Endothelial cell of umbilical vein (primary cell): ENCODE measurements at regions not wholly inside any gene's neighbourhood (a gene's known extent, or its start where the extent isn't known, plus 50 kb on each side); places are given as distances from the start of the nearest gene placed in this dataset.

ENCODE experiments used
- BruUV-seq: library from RNA; stranded (reverse); fragments of 400-500 nt; replicated peaks from 2 replicates; lab custom pipeline; 2021; lab: Mats Ljungman, UMichigan
- CTCF ChIA-PET: fragments of 300-600, 350-600 bp; sonication (Branson Sonifier 250); formaldehyde crosslinking; loops from one replicate; lab custom pipeline; 2021; ENCODE audit warnings: antibody characterized with exemption, inconsistent platforms; lab: Charles Lee
- POLR2A ChIA-PET: fragments of 300-600, 350-600 bp; sonication (Branson Sonifier 250); formaldehyde crosslinking; loops from one replicate; lab custom pipeline; 2021; ENCODE audit warnings: antibody characterized with exemption, inconsistent platforms; lab: Charles Lee
- DNase-seq: peaks from one replicate; pipeline ENCODE4 v3.0.0-alpha.2; 2011; ENCODE audit warnings: low read depth, low spot score
- FAIRE-seq: peaks from 2 replicates; lab custom pipeline; 2011; peaks lifted over from hg19 to GRCh38; lab: Jason Lieb, UNC
- H2AFZ ChIP-seq: 2 replicates; pipeline ENCODE4 v1.6.0; 2012; ENCODE audit warnings: low read depth, low read length, control low read depth, inconsistent platforms
- H3K27ac ChIP-seq: 2 replicates; pipeline ENCODE4 v1.5.1; 2011; ENCODE audit warnings: low read depth, mild to moderate bottlenecking, control low read depth, low read length, moderate library complexity; ENCODE audit not compliant: insufficient read depth
- H3K27me3 ChIP-seq, 2 experiments: 2 replicates each; pipeline versions ENCODE4 v1.6.0 to v1.6.1; 2011; ENCODE audit warnings: low read length in 2 of 2, mixed read lengths in 1 of 2; ENCODE audit not compliant: control insufficient read depth in 2 of 2, insufficient read depth in 2 of 2
- H3K36me3 ChIP-seq, 2 experiments: 2 replicates in 1 of 2; 3 replicates in 1 of 2; pipeline ENCODE4 v1.5.1; 2011; ENCODE audit warnings: low read length in 2 of 2, mild to moderate bottlenecking in 1 of 2, moderate library complexity in 1 of 2; ENCODE audit not compliant: control insufficient read depth in 2 of 2, insufficient read depth in 2 of 2; ENCODE audit errors: extremely low read depth in 1 of 2
- H3K4me1 ChIP-seq: 3 replicates; pipeline ENCODE4 v1.5.1; 2011; ENCODE audit warnings: mild to moderate bottlenecking, low read length; ENCODE audit not compliant: control insufficient read depth, insufficient read depth; ENCODE audit errors: extremely low read depth
- H3K4me2 ChIP-seq: 2 replicates; pipeline ENCODE4 v1.6.1; 2011; ENCODE audit warnings: low read length, control low read depth, mixed read lengths; ENCODE audit not compliant: insufficient read depth
- H3K4me3 ChIP-seq, 3 experiments: fragments of 200-600 bp in 1 of 3; sonication (generic), shearing (Covaris generic) in 1 of 3; replicated peaks in 1 of 3; 2 replicates each; pipeline ENCODE4 v1.5.1; 2011 to 2016; ENCODE audit warnings: control low read depth in 3 of 3, low read length in 3 of 3, mild to moderate bottlenecking in 2 of 3, inconsistent platforms in 1 of 3, low read depth in 1 of 3, moderate library complexity in 1 of 3; ENCODE audit not compliant: insufficient read depth in 1 of 3
- H3K79me2 ChIP-seq: 2 replicates; pipeline ENCODE4 v1.6.0; 2012; ENCODE audit warnings: low read length, inconsistent platforms; ENCODE audit not compliant: control insufficient read depth, insufficient read depth
- H3K9ac ChIP-seq: replicated peaks from 2 replicates; pipeline ENCODE3; 2011; ENCODE audit warnings: low read length, control low read depth; ENCODE audit not compliant: insufficient read depth; ENCODE audit errors: extremely low read depth
- H3K9me1 ChIP-seq: replicated peaks from 3 replicates; pipeline ENCODE4 v1.6.0; 2011; ENCODE audit warnings: mild to moderate bottlenecking, low read length; ENCODE audit not compliant: control insufficient read depth, insufficient read depth; ENCODE audit errors: extremely low read depth
- H3K9me3 ChIP-seq: replicated peaks from 2 replicates; pipeline ENCODE4 v1.5.1; 2012; ENCODE audit warnings: low read length, inconsistent platforms; ENCODE audit not compliant: control insufficient read depth, insufficient read depth
- H4K20me1 ChIP-seq: replicated peaks from 2 replicates; pipeline ENCODE3; 2011; ENCODE audit warnings: mild to moderate bottlenecking, low read length; ENCODE audit not compliant: control insufficient read depth, insufficient read depth; ENCODE audit errors: extremely low read depth
- EZH2 ChIP-seq: IDR thresholded peaks from 2 replicates; pipeline ENCODE4 v1.6.1; 2012; ENCODE audit warnings: borderline replicate concordance, low read depth, mild to moderate bottlenecking, moderate library complexity, low read length, inconsistent platforms; ENCODE audit not compliant: severe bottlenecking
- FOS ChIP-seq: IDR thresholded peaks from 2 replicates; pipeline ENCODE4 v1.6.1; 2011; ENCODE audit warnings: mild to moderate bottlenecking, low read length, moderate library complexity, borderline replicate concordance; ENCODE audit not compliant: insufficient read depth
- GATA2 ChIP-seq: IDR thresholded peaks from 2 replicates; pipeline ENCODE4 v1.7.0; 2011; ENCODE audit warnings: low read depth, mild to moderate bottlenecking, moderate library complexity, mixed read lengths, low read length; ENCODE audit not compliant: insufficient read length, insufficient read depth
- JUN ChIP-seq: IDR thresholded peaks from 2 replicates; pipeline ENCODE4 v1.6.1; 2011; ENCODE audit warnings: borderline replicate concordance, low read depth; ENCODE audit not compliant: insufficient read length, insufficient read depth
- MYC ChIP-seq: IDR thresholded peaks from one replicate; pipeline ENCODE4 v1.6.1; 2011; ENCODE audit warnings: mild to moderate bottlenecking, low read depth, low read length
- POLR2A ChIP-seq: IDR thresholded peaks from 2 replicates; pipeline ENCODE4 v1.6.1; 2012; ENCODE audit warnings: low read depth, mild to moderate bottlenecking, control low read depth, low read length
- POLR2AphosphoS5 ChIP-seq: IDR thresholded peaks from 2 replicates; pipeline ENCODE4 v1.6.1; 2012; ENCODE audit warnings: low read depth, mild to moderate bottlenecking, control low read depth, low read length, moderate library complexity; ENCODE audit not compliant: insufficient read depth
- dilution Hi-C: fragments of 300-500 bp; cut with MboI; formaldehyde crosslinking; loops from one replicate; pipeline ENCODE4 v1.15.0; 2019; ENCODE audit warnings: low sequenced_read_pairs; ENCODE audit not compliant: extremely low pct_ligation_motif_present
- intact Hi-C: fragments of 100-400 bp; cut with micrococcal nuclease; formaldehyde crosslinking; loops from one replicate; pipeline ENCODE4 v1.10.0; 2022
- TF ChIP-seq, protein P1 (sequence below): IDR thresholded peaks from 2 replicates; pipeline ENCODE4 v1.6.1; 2011; ENCODE audit not compliant: insufficient read depth, insufficient read length
- TF ChIP-seq, protein P2 (sequence below), 2 donors: IDR thresholded peaks; 1 replicate in 1 of 2; 2 replicates in 1 of 2; pipeline ENCODE4 v1.5.1; 2011; ENCODE audit warnings: low read length in 2 of 2, mild to moderate bottlenecking in 2 of 2, moderate library complexity in 2 of 2, control low read depth in 1 of 2, inconsistent platforms in 1 of 2, low read depth in 1 of 2; ENCODE audit not compliant: insufficient read depth in 1 of 2; ENCODE audit errors: extremely low read depth in 1 of 2

DNA sequence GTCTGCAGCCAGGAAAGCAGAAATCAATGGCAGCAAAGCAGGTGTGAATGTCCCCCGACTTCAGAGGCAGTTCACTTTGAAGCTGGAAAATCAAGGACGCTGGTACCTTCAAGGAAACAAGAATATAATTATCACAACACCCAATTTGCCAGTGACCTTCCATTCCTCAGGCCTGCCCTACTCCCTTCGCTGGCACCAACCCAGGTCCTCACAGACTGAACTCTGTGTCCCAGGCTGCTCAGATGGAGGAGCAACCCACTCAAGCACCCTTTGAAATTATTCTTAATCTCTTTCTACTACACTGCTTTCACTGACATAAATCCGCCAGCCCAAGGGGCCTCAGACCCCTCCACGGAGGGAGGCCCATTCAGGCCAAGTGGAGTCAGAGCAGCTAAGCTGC lies 64.7 kb upstream of the WT1 start:
- intact Hi-C loops: no loop called here
- Histone ChIP-seq H3K27me3 (no peaks in the 10 kb centered on the region), H3K27ac (no peak overlapping the region), H2AFZ (no peak overlapping the region), H3K4me3 (no peak overlapping the region), H3K79me2 (no peaks in the 10 kb centered on the region), H3K4me1 (no peaks in the 10 kb centered on the region), H3K9ac (no peak overlapping the region), H3K4me2 (no peak overlapping the region), H3K9me1 (no peaks in the 10 kb centered on the region), H3K9me3 (no peaks in the 10 kb centered on the region), H4K20me1 (no peaks in the 10 kb centered on the region), H3K36me3 (no peaks in the 10 kb centered on the region)
- DNase-seq: no peak
- TF ChIP-seq, protein P1, sequence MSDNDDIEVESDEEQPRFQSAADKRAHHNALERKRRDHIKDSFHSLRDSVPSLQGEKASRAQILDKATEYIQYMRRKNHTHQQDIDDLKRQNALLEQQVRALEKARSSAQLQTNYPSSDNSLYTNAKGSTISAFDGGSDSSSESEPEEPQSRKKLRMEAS: no peak
- no peak for TF ChIP-seq POLR2A
- BruUV-seq: no TSS peak
- ChIA-PET POLR2A (no interaction called here), CTCF (interaction anchor here (1.5 kb wide), 1 partner anchor 16 kb away, joined by 6 read pairs; no protein-coding TSS in a partner anchor)
- FAIRE-seq: no peak
- dilution Hi-C loops: no loop called here

DNA sequence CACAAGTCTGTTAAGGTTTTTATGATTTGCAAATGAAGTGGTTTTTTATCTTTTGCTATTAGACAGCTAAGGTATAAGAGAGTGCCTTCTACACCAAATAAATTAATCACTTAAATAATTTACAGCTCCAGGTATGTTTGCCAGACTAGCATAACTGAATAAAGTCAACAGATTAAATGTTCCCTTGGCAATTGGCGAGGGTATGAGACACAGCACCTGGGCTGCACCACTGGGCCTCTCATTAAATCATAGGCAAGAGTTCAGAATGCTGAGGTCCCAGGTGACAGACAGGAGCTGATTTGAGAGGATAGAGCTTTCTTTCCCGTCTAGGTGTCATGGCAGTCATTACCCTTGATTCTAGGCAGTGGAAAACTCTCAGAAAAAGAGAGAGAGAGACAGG lies 62.6 kb upstream of the WT1 start:
- BruUV-seq: no TSS peak
- no peaks in the 10 kb centered on the region for H3K4me1 ChIP-seq
- no peaks in the 10 kb centered on the region for H4K20me1 ChIP-seq
- H3K9me1 ChIP-seq: no peaks in the 10 kb centered on the region
- dilution Hi-C loops (no loop called here), intact Hi-C loops (no loop called here)
- ChIA-PET CTCF (no interaction called here), POLR2A (no interaction called here)
- DNase-seq (no peak), FAIRE-seq (no peak)
- no peak overlapping the region for H3K9ac ChIP-seq
- no peak overlapping the region for H3K4me2 ChIP-seq
- H3K36me3 ChIP-seq: no peaks in the 10 kb centered on the region
- H2AFZ ChIP-seq: no peak overlapping the region
- no peak overlapping the region for H3K4me3 ChIP-seq
- H3K27me3 ChIP-seq: no peaks in the 10 kb centered on the region
- H3K27ac ChIP-seq: no peak overlapping the region
- TF ChIP-seq JUN (no peak), EZH2 (no peak), POLR2A (no peak), POLR2AphosphoS5 (no peak), MYC (no peak), FOS (no peak), GATA2 (no peak)
- TF ChIP-seq, protein P1: no peak
- TF ChIP-seq, protein P2, sequence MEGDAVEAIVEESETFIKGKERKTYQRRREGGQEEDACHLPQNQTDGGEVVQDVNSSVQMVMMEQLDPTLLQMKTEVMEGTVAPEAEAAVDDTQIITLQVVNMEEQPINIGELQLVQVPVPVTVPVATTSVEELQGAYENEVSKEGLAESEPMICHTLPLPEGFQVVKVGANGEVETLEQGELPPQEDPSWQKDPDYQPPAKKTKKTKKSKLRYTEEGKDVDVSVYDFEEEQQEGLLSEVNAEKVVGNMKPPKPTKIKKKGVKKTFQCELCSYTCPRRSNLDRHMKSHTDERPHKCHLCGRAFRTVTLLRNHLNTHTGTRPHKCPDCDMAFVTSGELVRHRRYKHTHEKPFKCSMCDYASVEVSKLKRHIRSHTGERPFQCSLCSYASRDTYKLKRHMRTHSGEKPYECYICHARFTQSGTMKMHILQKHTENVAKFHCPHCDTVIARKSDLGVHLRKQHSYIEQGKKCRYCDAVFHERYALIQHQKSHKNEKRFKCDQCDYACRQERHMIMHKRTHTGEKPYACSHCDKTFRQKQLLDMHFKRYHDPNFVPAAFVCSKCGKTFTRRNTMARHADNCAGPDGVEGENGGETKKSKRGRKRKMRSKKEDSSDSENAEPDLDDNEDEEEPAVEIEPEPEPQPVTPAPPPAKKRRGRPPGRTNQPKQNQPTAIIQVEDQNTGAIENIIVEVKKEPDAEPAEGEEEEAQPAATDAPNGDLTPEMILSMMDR (IDR thresholded peaks at IDR 0.05; ENCODE audit: extremely low read depth in 1 of 2, insufficient read depth in 1 of 2, low read depth in 1 of 2, low read length in 2 of 2): no peak
- H3K79me2 ChIP-seq: no peaks in the 10 kb centered on the region
- H3K9me3 ChIP-seq: no peaks in the 10 kb centered on the region
